NB4 (cell line): ENCODE measurements at regions not wholly inside any gene's neighbourhood (a gene's known extent, or its start where the extent isn't known, plus 50 kb on each side); places are given as distances from the start of the nearest gene placed in this dataset.

ENCODE experiments used
- MYC ChIP-seq: IDR thresholded peaks from 2 replicates; pipeline ENCODE4 v1.6.1; 2011; ENCODE audit warnings: low read depth, low read length
- POLR2A ChIP-seq: IDR thresholded peaks from 2 replicates; pipeline ENCODE4 v1.6.1; 2011; ENCODE audit warnings: mild to moderate bottlenecking; ENCODE audit not compliant: insufficient read length; ENCODE audit errors: extremely low read depth
- TF ChIP-seq, protein P1 (sequence below): IDR thresholded peaks from one replicate; pipeline ENCODE4 v1.5.1; 2012; ENCODE audit warnings: low read depth, low read length
- TF ChIP-seq, protein P2 (sequence below): IDR thresholded peaks from 2 replicates; pipeline ENCODE4 v1.6.1; 2011; ENCODE audit warnings: low read depth, low read length

DNA sequence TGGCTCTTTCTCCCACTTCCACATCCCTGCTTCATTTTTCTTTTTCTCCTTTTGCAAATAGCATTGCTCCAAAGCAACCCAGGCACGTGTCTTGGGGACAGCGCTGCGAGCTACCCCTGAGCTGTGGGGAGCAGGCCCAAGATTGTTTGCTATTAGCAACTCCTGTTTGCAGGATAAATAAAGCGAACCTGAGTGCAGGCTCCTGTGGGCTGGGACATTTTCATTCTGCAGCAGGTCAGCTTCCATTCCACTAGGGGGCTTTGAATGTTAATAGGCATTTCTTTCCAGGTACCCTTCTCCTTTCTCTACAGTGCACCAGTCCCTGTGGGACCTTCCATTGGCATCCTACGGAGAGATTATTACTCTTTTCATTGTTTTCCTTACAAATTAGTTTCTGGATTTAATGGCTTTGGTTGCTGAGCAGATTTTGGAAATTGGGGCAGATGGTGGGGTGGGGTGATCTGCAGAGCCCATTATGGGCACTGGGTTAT is 54.0 kb downstream of the OLFML3 start:
- TF ChIP-seq, protein P1, sequence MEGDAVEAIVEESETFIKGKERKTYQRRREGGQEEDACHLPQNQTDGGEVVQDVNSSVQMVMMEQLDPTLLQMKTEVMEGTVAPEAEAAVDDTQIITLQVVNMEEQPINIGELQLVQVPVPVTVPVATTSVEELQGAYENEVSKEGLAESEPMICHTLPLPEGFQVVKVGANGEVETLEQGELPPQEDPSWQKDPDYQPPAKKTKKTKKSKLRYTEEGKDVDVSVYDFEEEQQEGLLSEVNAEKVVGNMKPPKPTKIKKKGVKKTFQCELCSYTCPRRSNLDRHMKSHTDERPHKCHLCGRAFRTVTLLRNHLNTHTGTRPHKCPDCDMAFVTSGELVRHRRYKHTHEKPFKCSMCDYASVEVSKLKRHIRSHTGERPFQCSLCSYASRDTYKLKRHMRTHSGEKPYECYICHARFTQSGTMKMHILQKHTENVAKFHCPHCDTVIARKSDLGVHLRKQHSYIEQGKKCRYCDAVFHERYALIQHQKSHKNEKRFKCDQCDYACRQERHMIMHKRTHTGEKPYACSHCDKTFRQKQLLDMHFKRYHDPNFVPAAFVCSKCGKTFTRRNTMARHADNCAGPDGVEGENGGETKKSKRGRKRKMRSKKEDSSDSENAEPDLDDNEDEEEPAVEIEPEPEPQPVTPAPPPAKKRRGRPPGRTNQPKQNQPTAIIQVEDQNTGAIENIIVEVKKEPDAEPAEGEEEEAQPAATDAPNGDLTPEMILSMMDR: peak; percentile 66
- TF ChIP-seq POLR2A: no peak
- no peak for TF ChIP-seq MYC
- TF ChIP-seq, protein P2, sequence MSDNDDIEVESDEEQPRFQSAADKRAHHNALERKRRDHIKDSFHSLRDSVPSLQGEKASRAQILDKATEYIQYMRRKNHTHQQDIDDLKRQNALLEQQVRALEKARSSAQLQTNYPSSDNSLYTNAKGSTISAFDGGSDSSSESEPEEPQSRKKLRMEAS: no peak
